A673 (cell line): ENCODE measurements at regions not wholly inside any gene's neighbourhood (a gene's known extent, or its start where the extent isn't known, plus 50 kb on each side); places are given as distances from the start of the nearest gene placed in this dataset.

ENCODE experiments used
- BruUV-seq: library from RNA; stranded (reverse); fragments of 400-500 nt; replicated peaks from 2 replicates; lab custom pipeline; 2021; lab: Mats Ljungman, UMichigan
- CTCF ChIA-PET: fragments of 300-600 bp; sonication (Branson Sonifier 250); formaldehyde crosslinking; loops from one replicate; lab custom pipeline; 2022; ENCODE audit warnings: antibody characterized with exemption; lab: Charles Lee
- POLR2A ChIA-PET: fragments of 300-600 bp; sonication (Branson Sonifier 250); formaldehyde crosslinking; loops from one replicate; lab custom pipeline; 2022; ENCODE audit warnings: antibody characterized with exemption; ENCODE audit not compliant: low non-redundant PET; lab: Charles Lee
- DNase-seq: peaks from one replicate; pipeline ENCODE4 v3.0.0-alpha.2; 2015; ENCODE audit warnings: low spot score
- H3K27ac ChIP-seq: fragments of 200-600 bp; sonication (generic); 2 replicates; pipeline ENCODE4 v1.5.1; 2016; ENCODE audit warnings: mixed run types, low read depth, mild to moderate bottlenecking, mixed read lengths, antibody characterized with exemption, low read length; ENCODE audit not compliant: poor library complexity, severe bottlenecking
- H3K27me3 ChIP-seq: fragments of 200-600 bp; sonication (generic); replicated peaks from 2 replicates; pipeline ENCODE4 v1.6.1; 2017; ENCODE audit warnings: mixed run types, low read depth, mild to moderate bottlenecking, mixed read lengths, antibody characterized with exemption, low read length; ENCODE audit not compliant: insufficient read depth, poor library complexity
- H3K36me3 ChIP-seq: fragments of 200-600 bp; sonication (generic); 2 replicates; pipeline ENCODE4 v1.6.1; 2016; ENCODE audit warnings: mixed run types, mild to moderate bottlenecking, mixed read lengths, antibody characterized with exemption, low read length; ENCODE audit not compliant: insufficient read depth, poor library complexity, severe bottlenecking
- H3K4me1 ChIP-seq: fragments of 200-600 bp; sonication (generic); 2 replicates; pipeline ENCODE4 v1.6.1; 2017; ENCODE audit warnings: mixed run types, mild to moderate bottlenecking, mixed read lengths, antibody characterized with exemption, low read length; ENCODE audit not compliant: insufficient read depth, poor library complexity, severe bottlenecking
- H3K4me3 ChIP-seq: fragments of 200-600 bp; sonication (generic); 2 replicates; pipeline ENCODE4 v1.5.1; 2016; ENCODE audit warnings: low read depth, mixed run types, mild to moderate bottlenecking, mixed read lengths, low read length; ENCODE audit not compliant: poor library complexity, severe bottlenecking
- H3K9me3 ChIP-seq: fragments of 200-600 bp; sonication (generic); 2 replicates; pipeline ENCODE4 v1.6.1; 2016; ENCODE audit warnings: mixed run types, low read depth, mild to moderate bottlenecking, mixed read lengths, antibody characterized with exemption, low read length; ENCODE audit not compliant: poor library complexity, severe bottlenecking
- CTCF ChIP-seq: fragments of 300-800, 200-600 bp; sonication (generic); conservative IDR thresholded peaks from 2 replicates; pipeline ENCODE4 v1.5.1; 2017; ENCODE audit warnings: low read depth, mild to moderate bottlenecking, antibody characterized with exemption, low read length, moderate library complexity, mixed read lengths
- EZH2 ChIP-seq: fragments of 200-600 bp; sonication (generic); IDR thresholded peaks from 2 replicates; pipeline ENCODE4 v1.6.1; 2017; ENCODE audit warnings: borderline replicate concordance, low read depth, mild to moderate bottlenecking, mixed read lengths, antibody characterized with exemption, low read length; ENCODE audit not compliant: poor library complexity, severe bottlenecking
- intact Hi-C: fragments of 100-400 bp; cut with micrococcal nuclease; formaldehyde crosslinking; loops from one replicate; pipeline ENCODE4 v1.10.0; 2022; ENCODE audit not compliant: unreplicated experiment

GRCh38 chr6:113428702-113429101 lies 428.4 kb upstream of the MARCKS start:
- ChIA-PET POLR2A (no interaction called here), CTCF (no interaction called here)
- H3K9me3 ChIP-seq, result no peaks in the 10 kb centered on the region
- no peak for DNase-seq
- intact Hi-C loops, result no loop called here
- TF ChIP-seq CTCF (no peak), EZH2 (no peak)
- no peaks in the 10 kb centered on the region for H3K4me1 ChIP-seq
- no peaks in the 10 kb centered on the region for H3K27me3 ChIP-seq
- no peak overlapping the region for H3K4me3 ChIP-seq
- no peak overlapping the region for H3K27ac ChIP-seq
- BruUV-seq, result no TSS peak
- H3K36me3 ChIP-seq, result no peaks in the 10 kb centered on the region

GRCh38 chr6:113432521-113433334 lies 424.4 kb upstream of the MARCKS start:
- no TSS peak for BruUV-seq
- Histone ChIP-seq H3K36me3 (no peaks in the 10 kb centered on the region), H3K4me1 (no peaks in the 10 kb centered on the region), H3K27me3 (no peaks in the 10 kb centered on the region), H3K4me3 (no peak overlapping the region), H3K9me3 (no peaks in the 10 kb centered on the region), H3K27ac (no peak overlapping the region)
- no peak for DNase-seq
- intact Hi-C loops, result no loop called here
- CTCF ChIA-PET, result no interaction called here
- POLR2A ChIA-PET, result no interaction called here
- TF ChIP-seq EZH2, result no peak
- no peak for TF ChIP-seq CTCF

GRCh38 chr6:113433335-113433991 lies 423.7 kb upstream of the MARCKS start:
- DNase-seq, result peak; percentile 37
- ChIA-PET CTCF (no interaction called here), POLR2A (no interaction called here)
- Histone ChIP-seq H3K27ac (no peak overlapping the region), H3K4me1 (no peaks in the 10 kb centered on the region), H3K36me3 (no peaks in the 10 kb centered on the region), H3K4me3 (no peak overlapping the region), H3K27me3 (no peaks in the 10 kb centered on the region), H3K9me3 (no peaks in the 10 kb centered on the region)
- no peak for TF ChIP-seq EZH2
- no peak for TF ChIP-seq CTCF
- intact Hi-C loops, result no loop called here
- BruUV-seq, result no TSS peak
